ENCODE measurements at regions not wholly inside any gene's neighbourhood (a gene's known extent, or its start where the extent isn't known, plus 50 kb on each side); places are given as distances from the start of the nearest gene placed in this dataset.

DNA sequence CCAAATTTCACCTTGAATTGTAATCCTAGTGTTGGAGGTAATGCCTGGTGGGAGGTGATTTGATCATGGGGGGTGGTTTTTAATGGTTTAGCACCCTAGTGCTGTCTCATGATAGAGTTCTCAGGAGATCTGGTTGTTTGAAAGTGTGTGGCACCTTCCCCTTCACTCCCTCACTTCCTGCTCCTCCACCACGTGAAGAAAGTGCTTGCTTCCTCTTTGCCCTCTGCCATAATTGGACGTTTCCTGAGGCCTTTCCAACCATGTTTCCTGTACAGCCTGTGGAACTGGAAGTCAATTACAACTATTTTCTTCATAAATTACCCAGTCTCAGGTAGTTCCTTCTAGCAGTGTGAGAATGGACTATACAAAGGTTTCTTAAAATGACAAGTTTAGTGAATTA lies 251.8 kb upstream of the NETO1 start:
- TF ChIP-seq, protein P1, sequence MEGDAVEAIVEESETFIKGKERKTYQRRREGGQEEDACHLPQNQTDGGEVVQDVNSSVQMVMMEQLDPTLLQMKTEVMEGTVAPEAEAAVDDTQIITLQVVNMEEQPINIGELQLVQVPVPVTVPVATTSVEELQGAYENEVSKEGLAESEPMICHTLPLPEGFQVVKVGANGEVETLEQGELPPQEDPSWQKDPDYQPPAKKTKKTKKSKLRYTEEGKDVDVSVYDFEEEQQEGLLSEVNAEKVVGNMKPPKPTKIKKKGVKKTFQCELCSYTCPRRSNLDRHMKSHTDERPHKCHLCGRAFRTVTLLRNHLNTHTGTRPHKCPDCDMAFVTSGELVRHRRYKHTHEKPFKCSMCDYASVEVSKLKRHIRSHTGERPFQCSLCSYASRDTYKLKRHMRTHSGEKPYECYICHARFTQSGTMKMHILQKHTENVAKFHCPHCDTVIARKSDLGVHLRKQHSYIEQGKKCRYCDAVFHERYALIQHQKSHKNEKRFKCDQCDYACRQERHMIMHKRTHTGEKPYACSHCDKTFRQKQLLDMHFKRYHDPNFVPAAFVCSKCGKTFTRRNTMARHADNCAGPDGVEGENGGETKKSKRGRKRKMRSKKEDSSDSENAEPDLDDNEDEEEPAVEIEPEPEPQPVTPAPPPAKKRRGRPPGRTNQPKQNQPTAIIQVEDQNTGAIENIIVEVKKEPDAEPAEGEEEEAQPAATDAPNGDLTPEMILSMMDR (conservative IDR thresholded peaks at IDR 0.05; ENCODE audit: low read length), result no peak
- TF ChIP-seq EZH2phosphoT487 (IDR thresholded peaks at IDR 0.05; ENCODE audit: borderline replicate concordance), result no peak

Data from Loucy (cell line).